ENCODE measurements at regions not wholly inside any gene's neighbourhood (a gene's known extent, or its start where the extent isn't known, plus 50 kb on each side); places are given as distances from the start of the nearest gene placed in this dataset.
"Not testable (repeated sequence)": the region's sequence is repeated elsewhere in the genome, so short reads cannot be mapped to it uniquely, and the experiment has no call there.

GRCh38 chrX:1115411-1115810, 97.0 kb downstream of the CRLF2 start:
- not testable (repeated sequence) for H3K18ac ChIP-seq (ENCODE audit: low read length); H3K4me3 ChIP-seq (ENCODE audit: low read length in 2 of 2); H3K4ac ChIP-seq (ENCODE audit: low read length); H3K9ac ChIP-seq (ENCODE audit: low read depth, low read length, poor library complexity); H3K27me3 ChIP-seq (ENCODE audit: control insufficient read depth in 3 of 3, insufficient read depth in 3 of 3, low read depth in 1 of 3, low read length in 3 of 3); H3K14ac ChIP-seq (ENCODE audit: low read length); DNase-seq (ENCODE audit: low spot score); H3K36me3 ChIP-seq (replicated peaks in 1 of 2; ENCODE audit: control insufficient read depth in 2 of 2, insufficient read depth in 2 of 2, low read length in 2 of 2); H3K9me3 ChIP-seq (replicated peaks in 1 of 2; ENCODE audit: control insufficient read depth in 2 of 2, insufficient read depth in 1 of 2, low read depth in 1 of 2, low read length in 2 of 2); H2BK12ac ChIP-seq (ENCODE audit: low read length); H2BK15ac ChIP-seq (ENCODE audit: low read length); H3K4me2 ChIP-seq (ENCODE audit: insufficient read depth, low read length, poor library complexity, severe bottlenecking); H4K91ac ChIP-seq (ENCODE audit: low read depth, low read length, poor library complexity); H3K23ac ChIP-seq (ENCODE audit: low read depth, low read length, poor library complexity); H3K79me1 ChIP-seq (ENCODE audit: low read depth, low read length); H3K27ac ChIP-seq (replicated peaks; ENCODE audit: low read length); H4K8ac ChIP-seq (ENCODE audit: low read depth, low read length); H2BK120ac ChIP-seq (ENCODE audit: low read depth, low read length); H2AFZ ChIP-seq (ENCODE audit: low read length); H2AK5ac ChIP-seq (ENCODE audit: low read depth, low read length); H2BK5ac ChIP-seq (ENCODE audit: low read length)
- WGBS, 2 donors (ENCODE audit: extremely low coverage in 2 of 2, insufficient read length in 2 of 2, insufficient replicate concordance in 1 of 2): no CpG with 5 or more reads among the region's 12 CpGs
- H3K4me1 ChIP-seq (ENCODE audit: control insufficient read depth in 2 of 2, insufficient read depth in 1 of 2, low read depth in 1 of 2, low read length in 2 of 2): peaks cover 16 to 22% of the 10 kb centered on the region in 2 donors

- H3K4ac ChIP-seq (ENCODE audit: low read length): no peak overlapping the region
- H3K14ac ChIP-seq (ENCODE audit: low read length): no peak overlapping the region
- H2AK5ac ChIP-seq (ENCODE audit: low read depth, low read length): no peak overlapping the region
- no peaks in the 10 kb centered on the region for H3K27me3 ChIP-seq (ENCODE audit: control insufficient read depth in 3 of 3, insufficient read depth in 3 of 3, low read depth in 1 of 3, low read length in 3 of 3)
- H3K9me3 ChIP-seq (replicated peaks in 1 of 2; ENCODE audit: control insufficient read depth in 2 of 2, insufficient read depth in 1 of 2, low read depth in 1 of 2, low read length in 2 of 2): peaks cover 0 to 3% of the 10 kb centered on the region in 2 donors
- H3K18ac ChIP-seq (ENCODE audit: low read length): no peak overlapping the region
- peaks cover 20 to 35% of the 10 kb centered on the region in 2 donors for H3K4me1 ChIP-seq (ENCODE audit: control insufficient read depth in 2 of 2, insufficient read depth in 1 of 2, low read depth in 1 of 2, low read length in 2 of 2)
- no peak overlapping the region for H3K23ac ChIP-seq (ENCODE audit: low read depth, low read length, poor library complexity)
- peaks cover 0 to 2% of the 10 kb centered on the region in 2 donors for H3K36me3 ChIP-seq (replicated peaks in 1 of 2; ENCODE audit: control insufficient read depth in 2 of 2, insufficient read depth in 2 of 2, low read length in 2 of 2)
- no peak overlapping the region for H3K9ac ChIP-seq (ENCODE audit: low read depth, low read length, poor library complexity)
- H2BK12ac ChIP-seq (ENCODE audit: low read length): no peak overlapping the region
- H2BK120ac ChIP-seq (ENCODE audit: low read depth, low read length): no peak overlapping the region
- DNase-seq (ENCODE audit: low spot score): no peak
- WGBS, 2 donors (ENCODE audit: extremely low coverage in 2 of 2, insufficient read length in 2 of 2, insufficient replicate concordance in 1 of 2): no CpG with 5 or more reads among the region's 9 CpGs
- no peak overlapping the region for H3K27ac ChIP-seq (replicated peaks; ENCODE audit: low read length)
- H2AFZ ChIP-seq (ENCODE audit: low read length): peak overlapping the region; percentile 71
- no peaks in the 10 kb centered on the region for H3K79me1 ChIP-seq (ENCODE audit: low read depth, low read length)
- H4K8ac ChIP-seq (ENCODE audit: low read depth, low read length): no peak overlapping the region
- no peak overlapping the region for H4K91ac ChIP-seq (ENCODE audit: low read depth, low read length, poor library complexity)
- no peak overlapping the region for H3K4me2 ChIP-seq (ENCODE audit: insufficient read depth, low read length, poor library complexity, severe bottlenecking)
- H2BK15ac ChIP-seq (ENCODE audit: low read length): no peak overlapping the region
- H3K4me3 ChIP-seq (ENCODE audit: low read length in 2 of 2): peak overlapping the region in 1 of 2 donors; percentile 40
- H2BK5ac ChIP-seq (ENCODE audit: low read length): no peak overlapping the region
Measured at GRCh38 chrX:1112321-1112720, 100.1 kb downstream of the CRLF2 start.

DNA sequence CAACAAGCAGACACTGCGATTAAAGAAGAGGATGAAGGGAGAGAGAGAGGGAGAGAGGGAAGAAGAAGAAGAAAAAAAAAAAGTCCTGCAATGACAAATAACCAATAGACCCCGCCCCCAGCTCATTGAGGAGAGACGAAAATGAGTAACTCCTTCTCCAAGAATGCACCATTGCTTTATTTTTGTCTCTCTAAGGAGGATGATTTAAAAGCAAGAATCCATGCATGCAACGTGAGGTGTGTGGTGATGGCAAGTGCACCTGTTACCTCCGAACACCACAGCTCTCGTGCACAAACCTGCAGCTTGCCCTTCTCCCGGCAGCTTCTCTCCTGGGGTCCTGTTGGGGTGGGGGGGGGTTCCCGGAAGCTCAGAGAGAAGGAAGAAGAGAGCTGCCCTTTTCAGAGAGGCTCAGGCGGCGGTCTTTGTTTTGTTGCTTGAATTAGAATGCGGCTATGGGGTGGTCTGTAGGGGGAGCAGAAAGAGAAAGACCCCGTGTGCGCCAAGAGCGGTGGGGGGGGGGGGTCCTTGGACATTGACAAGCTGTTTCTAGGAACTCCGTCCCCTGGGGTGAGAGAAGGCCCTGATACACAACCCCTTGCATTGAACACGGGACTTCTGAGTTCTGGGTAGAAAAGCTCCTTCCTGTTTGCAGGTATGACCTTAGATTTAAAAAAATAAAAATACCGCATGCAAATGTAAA, 100.7 kb downstream of the CRLF2 start:
- Histone ChIP-seq H3K9me3 (replicated peaks in 1 of 2; ENCODE audit: control insufficient read depth in 2 of 2, insufficient read depth in 1 of 2, low read depth in 1 of 2, low read length in 2 of 2) (peaks cover 0 to 3% of the 10 kb centered on the region in 2 donors), H3K4me2 (ENCODE audit: insufficient read depth, low read length, poor library complexity, severe bottlenecking) (peak overlapping the region; percentile 49), H4K8ac (ENCODE audit: low read depth, low read length) (no peak overlapping the region), H3K18ac (ENCODE audit: low read length) (no peak overlapping the region), H3K23ac (ENCODE audit: low read depth, low read length, poor library complexity) (no peak overlapping the region), H3K27me3 (ENCODE audit: control insufficient read depth in 3 of 3, insufficient read depth in 3 of 3, low read depth in 1 of 3, low read length in 3 of 3) (no peaks in the 10 kb centered on the region), H3K4ac (ENCODE audit: low read length) (no peak overlapping the region), H3K14ac (ENCODE audit: low read length) (no peak overlapping the region), H3K4me1 (ENCODE audit: control insufficient read depth in 2 of 2, insufficient read depth in 1 of 2, low read depth in 1 of 2, low read length in 2 of 2) (peaks cover 23 to 35% of the 10 kb centered on the region in 2 donors), H2AFZ (ENCODE audit: low read length) (peak overlapping the region; percentile 71), H3K4me3 (ENCODE audit: low read length in 2 of 2) (peak overlapping the region; percentile 40 to 71), H2BK12ac (ENCODE audit: low read length) (no peak overlapping the region), H2AK5ac (ENCODE audit: low read depth, low read length) (no peak overlapping the region), H3K27ac (replicated peaks; ENCODE audit: low read length) (peak overlapping the region; percentile 77), H3K79me1 (ENCODE audit: low read depth, low read length) (no peaks in the 10 kb centered on the region), H2BK5ac (ENCODE audit: low read length) (no peak overlapping the region), H2BK120ac (ENCODE audit: low read depth, low read length) (no peak overlapping the region), H3K36me3 (replicated peaks in 1 of 2; ENCODE audit: control insufficient read depth in 2 of 2, insufficient read depth in 2 of 2, low read length in 2 of 2) (peaks cover 0 to 2% of the 10 kb centered on the region in 2 donors), H3K9ac (ENCODE audit: low read depth, low read length, poor library complexity) (no peak overlapping the region), H4K91ac (ENCODE audit: low read depth, low read length, poor library complexity) (no peak overlapping the region), H2BK15ac (ENCODE audit: low read length) (no peak overlapping the region)
- peak; percentile 71 for DNase-seq (ENCODE audit: low spot score)
- WGBS, 2 donors (ENCODE audit: extremely low coverage in 2 of 2, insufficient read length in 2 of 2, insufficient replicate concordance in 1 of 2): no CpG with 5 or more reads among the region's 17 CpGs

GRCh38 chrX:1109580-1110119, 102.8 kb downstream of the CRLF2 start:
- no CpG with 5 or more reads among the region's 5 CpGs for WGBS, 2 donors (ENCODE audit: extremely low coverage in 2 of 2, insufficient read length in 2 of 2, insufficient replicate concordance in 1 of 2)
- Histone ChIP-seq H2BK12ac (ENCODE audit: low read length) (no peak overlapping the region), H2AK5ac (ENCODE audit: low read depth, low read length) (peak overlapping the region; percentile 7), H3K27ac (replicated peaks; ENCODE audit: low read length) (no peak overlapping the region), H3K23ac (ENCODE audit: low read depth, low read length, poor library complexity) (no peak overlapping the region), H3K4me1 (ENCODE audit: control insufficient read depth in 2 of 2, insufficient read depth in 1 of 2, low read depth in 1 of 2, low read length in 2 of 2) (peaks cover 23 to 35% of the 10 kb centered on the region in 2 donors), H3K9ac (ENCODE audit: low read depth, low read length, poor library complexity) (no peak overlapping the region), H3K14ac (ENCODE audit: low read length) (no peak overlapping the region), H2BK5ac (ENCODE audit: low read length) (no peak overlapping the region), H4K8ac (ENCODE audit: low read depth, low read length) (no peak overlapping the region), H3K4me2 (ENCODE audit: insufficient read depth, low read length, poor library complexity, severe bottlenecking) (no peak overlapping the region), H4K91ac (ENCODE audit: low read depth, low read length, poor library complexity) (no peak overlapping the region), H3K27me3 (ENCODE audit: control insufficient read depth in 3 of 3, insufficient read depth in 3 of 3, low read depth in 1 of 3, low read length in 3 of 3) (no peaks in the 10 kb centered on the region), H3K9me3 (replicated peaks in 1 of 2; ENCODE audit: control insufficient read depth in 2 of 2, insufficient read depth in 1 of 2, low read depth in 1 of 2, low read length in 2 of 2) (peaks cover 0 to 3% of the 10 kb centered on the region in 2 donors), H3K18ac (ENCODE audit: low read length) (no peak overlapping the region), H2BK15ac (ENCODE audit: low read length) (no peak overlapping the region), H2AFZ (ENCODE audit: low read length) (no peak overlapping the region), H3K4me3 (ENCODE audit: low read length in 2 of 2) (no peak overlapping the region), H2BK120ac (ENCODE audit: low read depth, low read length) (no peak overlapping the region), H3K36me3 (replicated peaks in 1 of 2; ENCODE audit: control insufficient read depth in 2 of 2, insufficient read depth in 2 of 2, low read length in 2 of 2) (peaks cover 0 to 2% of the 10 kb centered on the region in 2 donors), H3K4ac (ENCODE audit: low read length) (no peak overlapping the region), H3K79me1 (ENCODE audit: low read depth, low read length) (no peaks in the 10 kb centered on the region)
- no peak for DNase-seq (ENCODE audit: low spot score)
